ENCODE measurements at regions not wholly inside any gene's neighbourhood (a gene's known extent, or its start where the extent isn't known, plus 50 kb on each side); places are given as distances from the start of the nearest gene placed in this dataset.

DNA sequence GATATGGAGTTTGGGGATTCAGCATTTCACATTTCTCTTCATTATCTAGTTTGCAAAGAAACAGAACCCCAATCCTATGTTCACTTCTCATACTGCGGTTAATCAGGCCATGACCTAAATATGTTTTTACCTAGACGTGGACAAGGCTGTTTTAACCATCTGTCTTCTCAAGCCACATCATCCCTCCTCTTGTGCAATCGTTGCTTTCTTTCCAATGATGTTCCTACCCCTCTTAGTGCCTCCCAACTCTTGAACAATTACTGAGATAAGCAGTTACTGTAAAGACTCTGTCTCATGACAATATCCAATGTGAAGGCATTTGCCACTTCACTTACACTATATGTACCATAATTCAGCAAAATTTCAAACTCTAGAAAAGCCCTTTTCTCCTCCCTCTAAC, 406.2 kb downstream of the LIG4 start:
- BruUV-seq (replicated peaks): no TSS peak
- CTCF ChIA-PET: no interaction called here
- no peak overlapping the region for H3K4me3 ChIP-seq (replicated peaks in 1 of 2; ENCODE audit: low read depth in 1 of 2, low read length in 2 of 2)
- H2AFZ ChIP-seq (ENCODE audit: low read depth, low read length, poor library complexity, severe bottlenecking): no peak overlapping the region
- no peak overlapping the region for H3K9ac ChIP-seq (ENCODE audit: low read length)
- peaks cover 15 to 21% of the 10 kb centered on the region in 2 experiments; a peak in 2 of 4 replicates for H3K9me3 ChIP-seq (ENCODE audit: control insufficient read depth in 1 of 2, insufficient read depth in 1 of 2, low read depth in 1 of 2, low read length in 2 of 2)
- POLR2A ChIA-PET: no interaction called here
- H3K4me2 ChIP-seq (ENCODE audit: low read length): no peak overlapping the region
- intact Hi-C loops (cut with micrococcal nuclease): no loop called here
- ATAC-seq (no peak), DNase-seq (ENCODE audit: low read depth, low spot score) (no peak)
- H3K27me3 ChIP-seq (ENCODE audit: insufficient read depth, low read length): no peaks in the 10 kb centered on the region
- no peaks in the 10 kb centered on the region for H3K9me2 ChIP-seq (ENCODE audit: insufficient read depth)
- H3K4me1 ChIP-seq (ENCODE audit: control insufficient read depth in 1 of 2, insufficient read depth in 2 of 2, low read length in 2 of 2): no peaks in the 10 kb centered on the region
- H3K27ac ChIP-seq (ENCODE audit: low read depth, low read length): no peak overlapping the region
- TF ChIP-seq ZNF274 (IDR thresholded peaks at IDR 0.05; ENCODE audit: low read depth, low read length) (no peak), FOSL1 (IDR thresholded peaks at IDR 0.05; ENCODE audit: low read depth) (no peak), EZH2phosphoT487 (IDR thresholded peaks at IDR 0.05; ENCODE audit: borderline replicate concordance) (no peak), CTCF (IDR thresholded peaks at IDR 0.05 in 2 of 3, conservative IDR thresholded peaks at IDR 0.05 in 1 of 3; ENCODE audit: borderline replicate concordance in 1 of 3, insufficient read depth in 1 of 3, low read depth in 2 of 3, low read length in 2 of 3) (no peak), SP1 (IDR thresholded peaks at IDR 0.05; ENCODE audit: low read depth) (no peak), CEBPB (IDR thresholded peaks at IDR 0.05; ENCODE audit: low read depth) (no peak), SRF (IDR thresholded peaks at IDR 0.05; ENCODE audit: low read depth) (no peak), RAD21 (IDR thresholded peaks at IDR 0.05; ENCODE audit: low read depth) (no peak), ELF1 (IDR thresholded peaks at IDR 0.05; ENCODE audit: borderline replicate concordance, low read depth) (no peak), REST (IDR thresholded peaks at IDR 0.05; ENCODE audit: low read depth) (no peak), POLR2AphosphoS5 (IDR thresholded peaks at IDR 0.05; ENCODE audit: low read depth, low read length) (no peak), ZBTB33 (IDR thresholded peaks at IDR 0.05; ENCODE audit: extremely low read depth, insufficient replicate concordance, low read length) (no peak), EZH2 (IDR thresholded peaks at IDR 0.05) (no peak), ZFX (IDR thresholded peaks at IDR 0.05) (no peak), CBX3 (IDR thresholded peaks at IDR 0.05; ENCODE audit: low read depth) (no peak)
- TF ChIP-seq, protein P1, sequence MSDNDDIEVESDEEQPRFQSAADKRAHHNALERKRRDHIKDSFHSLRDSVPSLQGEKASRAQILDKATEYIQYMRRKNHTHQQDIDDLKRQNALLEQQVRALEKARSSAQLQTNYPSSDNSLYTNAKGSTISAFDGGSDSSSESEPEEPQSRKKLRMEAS (IDR thresholded peaks at IDR 0.05): no peak
- TF ChIP-seq, protein P2, sequence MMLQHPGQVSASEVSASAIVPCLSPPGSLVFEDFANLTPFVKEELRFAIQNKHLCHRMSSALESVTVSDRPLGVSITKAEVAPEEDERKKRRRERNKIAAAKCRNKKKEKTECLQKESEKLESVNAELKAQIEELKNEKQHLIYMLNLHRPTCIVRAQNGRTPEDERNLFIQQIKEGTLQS (IDR thresholded peaks at IDR 0.05): no peak
- RAD21 ChIA-PET (ENCODE audit: low non-redundant PET in 1 of 2, low total read pairs in 2 of 2, uncharacterized antibody in 2 of 2, unreplicated experiment in 2 of 2): no interaction called here
- no peaks in the 10 kb centered on the region for H3K36me3 ChIP-seq (ENCODE audit: control insufficient read depth in 1 of 2, insufficient read depth in 2 of 2, low read length in 2 of 2)
- no peaks in the 10 kb centered on the region for H4K20me1 ChIP-seq (ENCODE audit: insufficient read depth)
- no peaks in the 10 kb centered on the region for H3K79me2 ChIP-seq (ENCODE audit: insufficient read depth, low read length)
